ENCODE measurements at regions not wholly inside any gene's neighbourhood (a gene's known extent, or its start where the extent isn't known, plus 50 kb on each side); places are given as distances from the start of the nearest gene placed in this dataset.

- no peak for DNase-seq
- no peaks in the 10 kb centered on the region for H3K9me3 ChIP-seq (ENCODE audit: control insufficient read depth, low read length)
- H3K4me3 ChIP-seq (ENCODE audit: low read length), result no peak overlapping the region
- H3K9ac ChIP-seq (ENCODE audit: extremely low read depth, low read length, poor library complexity, severe bottlenecking), result no peak overlapping the region
- Mint-ChIP-seq H3K27ac (no peak overlapping the region), H3K4me3 (no peak overlapping the region), H3K9me3 (no peaks in the 10 kb centered on the region), H3K27me3 (ENCODE audit: insufficient read depth) (no peaks in the 10 kb centered on the region), H3K36me3 (ENCODE audit: low read depth) (no peaks in the 10 kb centered on the region), H3K4me1 (peaks cover 35% of the 10 kb centered on the region)
- no peaks in the 10 kb centered on the region for H3K36me3 ChIP-seq (ENCODE audit: control insufficient read depth, insufficient read depth, low read length)
- WGBS, 2 experiments (ENCODE audit: insufficient coverage in 1 of 2, insufficient read length in 1 of 2), result 99 to 100% methylated on average over 1 to 5 of the region's 5 CpGs
- H3K4me1 ChIP-seq (ENCODE audit: control insufficient read depth, insufficient read depth, low read length), result peaks cover 8% of the 10 kb centered on the region
- H3K27me3 ChIP-seq (ENCODE audit: control insufficient read depth, insufficient read depth, low read length, poor library complexity, severe bottlenecking), result no peaks in the 10 kb centered on the region
- no peak for TF ChIP-seq CTCF (conservative IDR thresholded peaks at IDR 0.05)
- no peak overlapping the region for H3K27ac ChIP-seq (ENCODE audit: low read depth, low read length)
These were observed 477.6 kb upstream of the DEPDC1 start for GRCh38 chr1:68974447-68974846.

DNA sequence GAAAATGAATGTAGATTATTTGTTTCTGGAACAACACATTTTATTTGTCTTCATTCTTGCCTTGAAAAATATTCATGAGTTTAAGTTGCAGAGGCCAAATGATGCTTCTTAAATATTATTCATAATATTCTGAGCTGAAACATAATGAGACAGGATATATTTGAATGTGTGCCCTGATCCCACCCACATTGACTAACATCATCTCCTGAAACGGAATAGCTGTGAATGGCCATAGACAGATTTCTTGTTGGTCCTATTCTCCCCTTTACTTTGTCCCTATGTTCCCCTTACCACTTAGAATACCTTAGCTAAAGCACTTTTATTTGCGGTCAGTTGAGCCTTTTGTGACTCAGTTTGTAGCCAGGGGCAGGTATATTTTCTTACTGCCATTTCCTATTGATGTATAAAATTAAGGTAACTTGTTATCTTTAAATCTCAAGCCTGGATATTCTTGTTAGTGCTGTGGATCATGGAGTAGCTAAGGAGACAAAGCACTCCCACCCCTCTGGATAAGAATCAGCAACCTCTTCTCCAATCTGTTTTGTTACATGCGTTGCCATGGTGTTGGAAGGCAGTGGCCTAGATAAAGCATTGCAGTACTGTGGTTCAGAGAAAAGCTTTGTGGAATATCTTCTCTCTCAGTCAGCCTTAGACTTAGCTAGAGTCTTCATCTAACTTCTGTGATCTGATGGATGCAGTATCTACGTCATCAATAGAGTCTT lies 478.5 kb upstream of the DEPDC1 start:
- no peaks in the 10 kb centered on the region for H3K27me3 Mint-ChIP-seq (ENCODE audit: insufficient read depth)
- H3K36me3 Mint-ChIP-seq (ENCODE audit: low read depth), result no peaks in the 10 kb centered on the region
- peaks cover 13% of the 10 kb centered on the region for H3K4me1 ChIP-seq (ENCODE audit: control insufficient read depth, insufficient read depth, low read length)
- peak overlapping the region; percentile 82 for H3K27ac Mint-ChIP-seq
- peak overlapping the region; percentile 83 for H3K27ac ChIP-seq (ENCODE audit: low read depth, low read length)
- no peaks in the 10 kb centered on the region for H3K9me3 ChIP-seq (ENCODE audit: control insufficient read depth, low read length)
- H3K36me3 ChIP-seq (ENCODE audit: control insufficient read depth, insufficient read depth, low read length), result no peaks in the 10 kb centered on the region
- peaks cover 32% of the 10 kb centered on the region for H3K4me1 Mint-ChIP-seq
- WGBS, 2 experiments (ENCODE audit: insufficient coverage in 1 of 2, insufficient read length in 1 of 2), result 69 to 73% methylated on average over 2 to 4 of the region's 4 CpGs
- TF ChIP-seq CTCF (conservative IDR thresholded peaks at IDR 0.05), result no peak
- peak overlapping the region; percentile 1 for H3K4me3 ChIP-seq (ENCODE audit: low read length)
- H3K27me3 ChIP-seq (ENCODE audit: control insufficient read depth, insufficient read depth, low read length, poor library complexity, severe bottlenecking), result no peaks in the 10 kb centered on the region
- no peaks in the 10 kb centered on the region for H3K9me3 Mint-ChIP-seq
- H3K9ac ChIP-seq (ENCODE audit: extremely low read depth, low read length, poor library complexity, severe bottlenecking), result peak overlapping the region; percentile 17
- no peak overlapping the region for H3K4me3 Mint-ChIP-seq
- DNase-seq, result peak; percentile 79

- Mint-ChIP-seq H3K36me3 (ENCODE audit: low read depth) (no peaks in the 10 kb centered on the region), H3K27me3 (ENCODE audit: insufficient read depth) (no peaks in the 10 kb centered on the region)
These were observed 480.2 kb upstream of the DEPDC1 start for GRCh38 chr1:68976916-68977610.

More at GRCh38 chr1:68976916-68977610, 480.2 kb upstream of the DEPDC1 start:
- H3K9me3 ChIP-seq (ENCODE audit: control insufficient read depth, low read length), result no peaks in the 10 kb centered on the region
- no peak overlapping the region for H3K9ac ChIP-seq (ENCODE audit: extremely low read depth, low read length, poor library complexity, severe bottlenecking)
- no peaks in the 10 kb centered on the region for H3K27me3 ChIP-seq (ENCODE audit: control insufficient read depth, insufficient read depth, low read length, poor library complexity, severe bottlenecking)
- H3K9me3 Mint-ChIP-seq, result no peaks in the 10 kb centered on the region
- no peak overlapping the region for H3K4me3 ChIP-seq (ENCODE audit: low read length)
- H3K27ac Mint-ChIP-seq, result peak overlapping the region; percentile 9
- peaks cover 32% of the 10 kb centered on the region for H3K4me1 Mint-ChIP-seq
- peaks cover 13% of the 10 kb centered on the region for H3K4me1 ChIP-seq (ENCODE audit: control insufficient read depth, insufficient read depth, low read length)
- no peak for TF ChIP-seq CTCF (conservative IDR thresholded peaks at IDR 0.05)
- no peak overlapping the region for H3K4me3 Mint-ChIP-seq
- H3K36me3 ChIP-seq (ENCODE audit: control insufficient read depth, insufficient read depth, low read length), result no peaks in the 10 kb centered on the region
- DNase-seq, result no peak
- 79 to 84% methylated on average over 4 of the region's 4 CpGs for WGBS, 2 experiments (ENCODE audit: insufficient coverage in 1 of 2, insufficient read length in 1 of 2)
- H3K27ac ChIP-seq (ENCODE audit: low read depth, low read length), result no peak overlapping the region

All from endodermal cell (in vitro differentiated cells).